ENCODE measurements at regions not wholly inside any gene's neighbourhood (a gene's known extent, or its start where the extent isn't known, plus 50 kb on each side); places are given as distances from the start of the nearest gene placed in this dataset.

GRCh38 chr4:14087921-14088320 is 460.4 kb upstream of the BOD1L1 start:
- Histone ChIP-seq H3F3A (ENCODE audit: control insufficient read depth, insufficient read depth) (no peaks in the 10 kb centered on the region), H4K20me1 (ENCODE audit: control insufficient read depth, insufficient read depth, low read depth, low read length) (no peaks in the 10 kb centered on the region), H3K9me2 (replicated peaks; ENCODE audit: control insufficient read depth, low read length) (no peaks in the 10 kb centered on the region), H3K27ac (ENCODE audit: low read depth, low read length) (no peak overlapping the region), H3K9me3 (ENCODE audit: control insufficient read depth, insufficient read depth, low read length) (no peaks in the 10 kb centered on the region), H3K4me3 (ENCODE audit: low read length) (no peak overlapping the region), H3K36me3 (ENCODE audit: control insufficient read depth, low read length) (no peaks in the 10 kb centered on the region), H3K27me3 (ENCODE audit: control insufficient read depth, low read length) (no peaks in the 10 kb centered on the region), H3K4me2 (ENCODE audit: low read length) (no peak overlapping the region), H3K79me2 (ENCODE audit: control insufficient read depth, low read length) (no peaks in the 10 kb centered on the region), H3K4me1 (ENCODE audit: control insufficient read depth, low read length) (no peaks in the 10 kb centered on the region)
- TF ChIP-seq, protein P1, sequence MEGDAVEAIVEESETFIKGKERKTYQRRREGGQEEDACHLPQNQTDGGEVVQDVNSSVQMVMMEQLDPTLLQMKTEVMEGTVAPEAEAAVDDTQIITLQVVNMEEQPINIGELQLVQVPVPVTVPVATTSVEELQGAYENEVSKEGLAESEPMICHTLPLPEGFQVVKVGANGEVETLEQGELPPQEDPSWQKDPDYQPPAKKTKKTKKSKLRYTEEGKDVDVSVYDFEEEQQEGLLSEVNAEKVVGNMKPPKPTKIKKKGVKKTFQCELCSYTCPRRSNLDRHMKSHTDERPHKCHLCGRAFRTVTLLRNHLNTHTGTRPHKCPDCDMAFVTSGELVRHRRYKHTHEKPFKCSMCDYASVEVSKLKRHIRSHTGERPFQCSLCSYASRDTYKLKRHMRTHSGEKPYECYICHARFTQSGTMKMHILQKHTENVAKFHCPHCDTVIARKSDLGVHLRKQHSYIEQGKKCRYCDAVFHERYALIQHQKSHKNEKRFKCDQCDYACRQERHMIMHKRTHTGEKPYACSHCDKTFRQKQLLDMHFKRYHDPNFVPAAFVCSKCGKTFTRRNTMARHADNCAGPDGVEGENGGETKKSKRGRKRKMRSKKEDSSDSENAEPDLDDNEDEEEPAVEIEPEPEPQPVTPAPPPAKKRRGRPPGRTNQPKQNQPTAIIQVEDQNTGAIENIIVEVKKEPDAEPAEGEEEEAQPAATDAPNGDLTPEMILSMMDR (IDR thresholded peaks at IDR 0.05; ENCODE audit: low read depth, low read length, poor library complexity, severe bottlenecking) = no peak
- TF ChIP-seq EZH2phosphoT487 (IDR thresholded peaks at IDR 0.05; ENCODE audit: borderline replicate concordance, low read length) = no peak

- H3F3A ChIP-seq (ENCODE audit: control insufficient read depth, insufficient read depth) = no peaks in the 10 kb centered on the region
- no peak overlapping the region for H3K4me3 ChIP-seq (ENCODE audit: low read length)
- no peaks in the 10 kb centered on the region for H3K9me2 ChIP-seq (replicated peaks; ENCODE audit: control insufficient read depth, low read length)
- no peaks in the 10 kb centered on the region; the same call in 1 of the 2 replicates for H3K9me3 ChIP-seq (ENCODE audit: control insufficient read depth, insufficient read depth, low read length)
- no peaks in the 10 kb centered on the region for H3K36me3 ChIP-seq (ENCODE audit: control insufficient read depth, low read length)
- H3K4me2 ChIP-seq (ENCODE audit: low read length) = no peak overlapping the region
- TF ChIP-seq, protein P1 (IDR thresholded peaks at IDR 0.05; ENCODE audit: low read depth, low read length, poor library complexity, severe bottlenecking) = no peak
- TF ChIP-seq EZH2phosphoT487 (IDR thresholded peaks at IDR 0.05; ENCODE audit: borderline replicate concordance, low read length) = no peak
- no peaks in the 10 kb centered on the region for H4K20me1 ChIP-seq (ENCODE audit: control insufficient read depth, insufficient read depth, low read depth, low read length)
- no peaks in the 10 kb centered on the region for H3K4me1 ChIP-seq (ENCODE audit: control insufficient read depth, low read length)
- H3K79me2 ChIP-seq (ENCODE audit: control insufficient read depth, low read length) = no peaks in the 10 kb centered on the region
- H3K27ac ChIP-seq (ENCODE audit: low read depth, low read length) = no peak overlapping the region
- no peaks in the 10 kb centered on the region for H3K27me3 ChIP-seq (ENCODE audit: control insufficient read depth, low read length)
Measured at GRCh38 chr4:14091531-14091930, 464.0 kb upstream of the BOD1L1 start.

DNA sequence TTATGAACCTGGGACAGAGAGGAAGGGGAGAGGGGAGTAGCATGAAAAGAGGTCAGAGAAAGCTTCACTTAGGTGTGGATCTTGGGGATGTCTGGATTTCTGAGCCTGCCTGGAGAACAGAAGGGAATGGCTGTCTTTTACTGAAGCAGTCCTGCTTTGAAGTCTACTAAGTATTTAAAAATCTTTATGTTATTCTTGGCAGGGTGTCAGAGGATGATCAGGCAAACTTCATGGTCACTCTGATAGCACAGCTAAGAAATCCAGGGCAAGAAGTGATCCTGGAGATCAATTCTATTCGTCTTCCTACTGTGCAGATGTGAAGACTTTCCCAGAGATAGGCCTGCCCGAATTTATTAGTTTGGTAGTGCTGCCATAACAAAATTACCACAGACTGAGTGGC is 464.4 kb upstream of the BOD1L1 start:
- TF ChIP-seq EZH2phosphoT487 (IDR thresholded peaks at IDR 0.05; ENCODE audit: borderline replicate concordance, low read length) = no peak
- TF ChIP-seq, protein P1 (IDR thresholded peaks at IDR 0.05; ENCODE audit: low read depth, low read length, poor library complexity, severe bottlenecking) = no peak
- Histone ChIP-seq H3K36me3 (ENCODE audit: control insufficient read depth, low read length) (no peaks in the 10 kb centered on the region), H3K27me3 (ENCODE audit: control insufficient read depth, low read length) (no peaks in the 10 kb centered on the region), H3K27ac (ENCODE audit: low read depth, low read length) (no peak overlapping the region), H3K4me3 (ENCODE audit: low read length) (no peak overlapping the region), H3K4me1 (ENCODE audit: control insufficient read depth, low read length) (no peaks in the 10 kb centered on the region), H3K9me3 (ENCODE audit: control insufficient read depth, insufficient read depth, low read length) (no peaks in the 10 kb centered on the region; the same call in 1 of the 2 replicates), H3F3A (ENCODE audit: control insufficient read depth, insufficient read depth) (no peaks in the 10 kb centered on the region), H3K4me2 (ENCODE audit: low read length) (no peak overlapping the region), H4K20me1 (ENCODE audit: control insufficient read depth, insufficient read depth, low read depth, low read length) (no peaks in the 10 kb centered on the region), H3K9me2 (replicated peaks; ENCODE audit: control insufficient read depth, low read length) (no peaks in the 10 kb centered on the region), H3K79me2 (ENCODE audit: control insufficient read depth, low read length) (no peaks in the 10 kb centered on the region)

All from DOHH2 (cell line).